Mesenteric fat pad (tissue), 1 donor: ENCODE measurements at regions not wholly inside any gene's neighbourhood (a gene's known extent, or its start where the extent isn't known, plus 50 kb on each side); places are given as distances from the start of the nearest gene placed in this dataset.
"Not testable (repeated sequence)": the region's sequence is repeated elsewhere in the genome, so short reads cannot be mapped to it uniquely, and the experiment has no call there.

Experiments used
- DNase-seq: peaks from one replicate; pipeline ENCODE4 v3.0.0-alpha.2; 2020; ENCODE audit warnings: low spot score
- donor health status: DM: yes; HTN: yes; CAD: no.

DNA sequence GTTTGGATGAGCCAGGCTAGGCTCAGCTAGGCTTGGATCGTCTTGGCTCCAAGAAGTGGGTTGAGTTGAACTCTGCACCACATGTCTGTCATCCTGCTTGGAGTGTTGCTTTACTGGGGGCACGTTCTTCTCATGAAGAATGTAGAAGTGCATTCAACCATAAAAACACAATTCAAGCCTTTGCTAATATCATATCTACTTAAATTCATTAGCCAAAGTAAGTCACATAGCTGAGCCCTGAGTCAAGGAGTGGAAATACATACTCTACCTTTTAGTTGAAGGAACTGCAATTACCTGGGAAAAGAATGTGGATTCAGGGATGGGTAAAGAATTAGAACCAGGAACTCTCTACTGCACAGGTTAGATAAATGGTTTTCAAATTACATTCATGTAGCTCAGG, 360.4 kb upstream of the KCNH7 start:
- no peak for DNase-seq

DNA sequence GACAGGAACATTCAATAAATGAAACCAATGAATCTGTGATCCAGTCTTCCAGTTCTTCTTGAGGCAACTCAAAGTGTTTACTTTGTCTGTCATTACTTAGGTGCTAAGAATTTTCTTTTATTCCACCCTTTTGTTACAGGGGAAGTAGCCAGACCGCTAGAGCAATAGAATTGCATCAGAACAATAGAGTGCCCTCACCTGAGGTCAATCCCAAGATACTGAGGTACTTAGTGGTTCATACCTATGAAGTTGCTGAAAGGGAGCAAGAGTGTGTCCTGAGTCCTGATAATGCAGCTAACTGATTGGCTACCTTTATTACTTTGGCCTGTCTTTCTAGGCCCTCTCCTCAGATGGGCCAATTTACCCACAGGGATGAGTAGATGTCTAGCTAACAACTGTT, 359.4 kb upstream of the KCNH7 start:
- no peak for DNase-seq

DNA sequence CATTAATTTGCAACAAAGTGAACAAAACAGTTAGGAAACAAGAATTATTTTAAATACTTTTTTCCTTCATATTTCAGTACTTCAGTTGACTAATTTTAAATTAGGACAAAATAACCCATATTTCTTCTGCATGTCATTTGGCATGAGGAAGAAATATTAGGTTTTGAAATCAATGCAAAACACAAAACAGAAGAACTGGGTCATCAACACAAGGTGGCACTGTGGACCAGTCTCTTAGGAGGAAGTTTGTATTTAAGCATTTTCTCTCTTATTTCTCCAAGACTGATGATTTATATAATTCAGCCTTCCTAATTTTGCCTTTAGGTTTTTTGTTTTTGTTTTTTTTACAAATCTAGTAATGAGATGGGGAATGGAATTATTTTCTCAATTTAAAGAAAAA, 352.8 kb upstream of the KCNH7 start:
- DNase-seq = no peak

DNA sequence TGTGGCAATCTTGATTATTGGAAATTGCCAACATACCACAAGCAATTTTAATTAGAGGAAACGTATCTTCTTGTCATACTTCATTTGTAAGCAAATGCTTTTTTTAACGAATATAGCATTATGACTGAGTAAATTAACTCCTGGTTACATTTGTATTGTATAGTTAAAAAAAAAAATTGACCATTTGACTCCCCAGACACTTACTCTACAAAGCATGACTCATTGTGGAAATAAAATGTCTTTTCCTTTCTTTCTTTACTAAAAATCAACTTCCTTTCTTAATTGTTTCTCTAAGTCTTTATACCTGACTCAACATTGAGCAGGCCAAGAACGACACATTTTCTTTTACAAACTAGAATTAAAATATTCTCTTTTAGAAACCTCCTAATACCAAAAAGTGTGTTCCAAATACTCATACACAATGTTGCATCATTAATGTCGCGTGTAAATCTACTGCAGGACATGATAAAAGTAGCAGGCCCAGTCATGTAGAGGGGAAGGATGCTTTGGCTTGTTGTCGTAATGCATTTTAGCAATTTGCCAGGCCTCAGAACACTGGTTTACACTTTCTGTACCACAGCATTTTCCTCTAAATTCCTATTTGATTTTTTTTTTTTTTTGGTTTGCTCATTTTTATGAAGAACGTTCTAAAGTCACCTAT, 349.6 kb upstream of the KCNH7 start:
- DNase-seq = no peak

DNA sequence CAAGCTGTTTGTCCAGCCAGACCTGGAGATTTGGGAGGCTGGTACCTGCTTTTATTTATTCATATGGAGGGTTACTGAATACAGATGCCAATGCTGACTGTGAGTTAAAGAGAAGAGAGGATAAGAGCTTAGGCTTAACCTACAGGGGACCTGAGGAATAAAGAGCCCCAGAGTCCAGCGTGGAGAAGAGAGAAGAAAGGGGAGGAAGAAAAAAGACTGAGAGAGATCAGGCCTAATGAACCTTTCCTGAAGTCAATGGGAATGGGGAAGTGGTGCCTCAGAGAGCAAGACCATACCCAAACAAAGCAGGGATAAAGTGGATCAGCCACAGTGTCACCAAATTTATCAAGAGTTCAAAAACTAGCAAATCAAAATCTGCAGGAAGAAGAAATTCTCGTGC, 348.6 kb upstream of the KCNH7 start:
- DNase-seq = no peak

DNA sequence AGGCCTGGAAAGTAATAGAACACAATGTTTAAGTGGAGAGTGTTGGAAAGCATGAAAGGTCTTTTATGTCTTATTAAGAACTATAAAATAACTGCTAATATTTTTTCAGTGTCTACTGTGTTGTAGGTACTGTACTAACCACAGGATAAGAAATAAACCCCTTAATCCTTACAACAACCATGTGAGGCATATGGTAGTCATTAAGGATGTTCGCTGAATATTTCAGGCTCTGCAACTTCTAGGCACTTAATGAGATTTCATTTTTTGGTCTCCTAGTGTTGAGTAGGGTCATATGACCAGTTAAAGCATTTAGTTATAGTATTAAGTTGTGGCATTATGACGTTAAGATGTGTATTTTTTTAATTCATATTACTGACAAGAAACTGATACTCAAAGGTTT, 346.6 kb upstream of the KCNH7 start:
- DNase-seq = no peak

DNA sequence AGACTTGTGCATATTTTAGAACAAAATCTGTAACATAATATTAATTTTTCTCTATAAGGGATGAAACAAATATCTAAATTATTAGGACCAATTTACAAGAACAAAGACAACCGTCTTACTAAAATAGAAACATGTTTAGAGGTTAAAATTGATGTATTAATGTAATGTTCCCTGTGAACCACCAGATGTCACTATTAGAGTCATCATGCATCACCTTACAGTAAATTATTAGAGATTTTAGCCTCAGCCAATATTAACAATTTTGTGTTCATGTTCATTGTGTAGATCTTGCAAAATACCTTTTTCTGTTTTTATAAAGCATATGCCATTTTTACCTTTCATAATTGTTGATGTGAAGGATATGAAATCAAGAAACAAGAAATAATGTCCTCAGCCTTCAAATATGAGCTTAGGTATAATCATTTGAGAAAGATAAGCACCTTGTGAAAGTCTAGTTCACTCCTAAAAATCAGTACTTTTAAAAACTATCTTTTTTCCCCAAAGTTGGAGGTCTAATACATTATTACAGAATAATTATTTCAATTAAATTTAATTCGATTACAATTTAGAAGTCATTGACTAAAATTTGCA, 344.3 kb upstream of the KCNH7 start:
- no peak for DNase-seq

DNA sequence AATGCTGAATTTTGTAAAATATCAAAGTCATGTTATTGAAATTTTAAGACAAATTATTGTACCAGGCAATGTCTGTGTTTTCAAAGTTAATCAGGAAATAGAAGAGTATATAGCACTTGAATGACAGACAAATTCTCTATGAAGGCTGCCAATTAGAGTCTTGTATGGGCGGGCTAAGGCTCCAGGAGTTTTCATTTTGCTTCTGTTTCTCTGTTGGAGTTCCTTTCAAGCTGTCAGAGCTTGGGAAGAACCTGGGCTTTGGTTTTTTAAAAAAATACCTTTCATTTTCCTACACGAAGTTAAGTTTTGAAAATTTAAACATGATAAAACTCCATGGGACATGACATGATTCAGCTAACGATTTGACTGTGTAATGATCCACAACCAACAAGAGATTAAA, 339.0 kb upstream of the KCNH7 start:
- no peak for DNase-seq

DNA sequence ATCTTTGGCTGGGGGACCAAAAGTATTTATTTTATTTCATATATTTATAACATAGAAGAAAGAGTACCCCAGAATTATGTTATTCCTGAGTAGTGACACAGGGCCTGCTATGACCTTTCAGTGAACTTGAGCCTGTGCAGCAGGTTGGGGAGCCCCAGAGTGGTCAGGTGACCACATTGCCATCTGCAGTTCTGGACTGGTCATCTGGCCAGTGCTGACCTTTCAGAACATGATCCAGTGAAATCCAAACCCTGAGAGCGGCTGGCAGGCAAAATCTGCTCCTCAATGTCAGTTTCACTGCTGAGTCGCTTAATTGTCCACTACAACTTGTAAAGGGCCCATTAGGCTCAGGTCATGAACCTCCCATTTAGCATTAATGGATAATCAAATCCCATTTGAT, 336.7 kb upstream of the KCNH7 start:
- DNase-seq = no peak

DNA sequence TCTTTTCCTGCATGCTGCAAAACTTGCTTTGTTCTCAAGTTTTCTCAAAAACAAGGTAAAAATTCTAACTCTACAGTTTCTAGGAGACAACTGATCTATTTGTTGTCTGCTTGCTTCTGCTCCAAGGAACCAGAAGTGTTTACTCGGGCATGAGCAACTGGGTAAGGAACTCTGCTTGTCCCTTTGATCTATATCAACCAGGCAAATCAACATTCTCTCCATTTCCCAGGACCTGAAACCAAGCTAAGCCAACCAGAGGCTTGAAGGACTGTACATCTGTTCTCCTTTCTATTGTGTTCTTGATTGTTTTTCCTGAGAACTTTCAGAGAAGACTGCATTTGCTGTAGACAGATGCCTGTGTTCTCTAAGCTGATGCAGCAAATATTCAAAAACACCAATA, 335.0 kb upstream of the KCNH7 start:
- DNase-seq = no peak

DNA sequence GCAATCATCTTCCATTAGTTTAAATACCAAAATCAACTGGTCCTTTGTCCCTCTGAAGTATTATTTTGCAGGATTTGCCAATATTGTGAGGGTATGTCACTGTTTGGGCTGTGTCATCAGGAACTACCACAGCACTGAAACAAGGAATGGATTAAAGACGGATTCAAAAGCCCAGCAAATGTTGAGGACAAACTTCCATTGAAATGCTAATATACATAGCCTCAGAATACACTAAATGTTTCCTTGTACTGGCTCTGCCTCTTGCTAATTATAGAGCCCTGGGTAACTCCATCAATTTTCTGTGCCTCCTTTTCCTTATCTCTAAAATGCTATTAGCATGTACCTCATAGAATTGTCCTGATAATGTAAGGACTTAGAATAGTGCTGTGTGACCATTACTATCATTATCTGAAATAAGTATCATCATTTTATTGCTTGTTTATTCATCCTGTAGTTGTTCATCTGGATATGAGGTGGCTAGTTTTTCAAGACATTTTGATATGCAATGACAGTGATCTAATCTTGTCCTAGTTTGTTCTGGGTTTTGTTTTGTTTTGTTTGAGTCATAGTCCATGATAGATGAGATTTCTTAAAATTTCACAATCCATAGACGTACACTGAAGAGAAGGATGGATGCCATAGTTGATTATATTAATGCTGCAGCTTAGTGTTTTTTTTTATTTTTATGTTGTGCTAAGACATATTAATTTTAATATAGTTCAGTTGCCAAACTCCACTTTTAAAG, 333.4 kb upstream of the KCNH7 start:
- DNase-seq = no peak

DNA sequence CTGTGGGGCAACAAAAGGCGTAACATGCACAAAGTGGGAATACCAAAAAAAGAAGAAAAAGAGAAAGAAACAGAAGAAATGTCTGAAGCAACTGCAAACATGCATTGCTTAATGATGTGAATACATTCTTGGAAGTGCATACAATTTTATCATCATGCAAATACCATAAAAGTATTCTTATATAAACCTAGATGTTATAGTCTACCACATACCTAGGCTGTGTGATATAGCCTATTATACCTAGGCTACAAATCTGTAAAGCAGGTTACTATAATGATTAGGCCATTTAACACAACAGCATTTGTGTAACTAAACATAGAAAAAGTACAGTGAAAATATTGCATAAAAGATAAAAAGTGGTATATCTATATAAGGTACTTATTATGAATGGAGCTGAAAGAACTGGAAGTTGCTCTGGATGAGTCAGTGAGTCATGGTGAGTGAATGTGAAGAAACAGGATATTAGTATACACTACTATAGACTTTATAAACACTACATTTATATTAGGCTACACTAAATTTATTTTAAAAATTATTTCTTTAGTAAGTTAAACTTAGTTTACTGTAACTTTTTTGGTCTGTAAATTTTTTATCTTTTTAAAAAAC, 319.4 kb upstream of the KCNH7 start:
- no peak for DNase-seq

DNA sequence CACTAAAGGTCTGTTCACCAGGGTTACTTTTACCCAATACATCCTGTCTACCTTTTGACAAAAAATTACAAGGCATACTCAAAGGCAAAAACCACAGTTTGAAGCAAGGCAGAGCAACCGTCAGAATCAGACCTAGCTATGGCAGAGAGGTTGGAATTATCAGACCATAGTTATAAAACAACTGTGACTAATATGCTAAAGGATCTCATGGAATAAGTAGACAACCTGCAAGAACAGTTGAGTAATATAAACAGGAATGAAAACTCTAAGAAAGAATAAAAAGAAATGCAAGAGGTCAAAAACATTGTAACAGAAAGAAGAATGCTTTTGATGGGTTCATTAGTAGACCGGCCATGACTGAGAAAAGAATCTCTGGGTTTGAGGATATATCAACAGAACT, 318.8 kb upstream of the KCNH7 start:
- DNase-seq = no peak

DNA sequence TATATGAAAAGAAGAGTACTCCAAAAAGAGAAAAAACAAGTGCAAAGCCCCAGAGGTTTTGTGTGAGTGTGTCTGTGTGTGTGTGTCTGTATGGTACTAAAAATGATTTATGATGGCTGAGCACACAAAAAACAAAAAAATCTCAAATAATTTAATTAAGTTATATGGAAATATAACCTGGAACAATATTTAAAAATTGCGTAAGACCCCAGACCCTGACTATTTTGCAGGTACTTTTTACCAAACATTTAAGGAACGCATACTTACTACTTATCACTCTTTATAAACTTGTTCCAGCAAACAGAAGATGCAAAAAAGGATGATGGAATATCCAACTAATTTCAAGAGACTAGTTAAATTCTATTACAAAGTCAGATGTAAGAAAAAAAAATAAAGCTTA, 317.4 kb upstream of the KCNH7 start:
- no peak for DNase-seq

DNA sequence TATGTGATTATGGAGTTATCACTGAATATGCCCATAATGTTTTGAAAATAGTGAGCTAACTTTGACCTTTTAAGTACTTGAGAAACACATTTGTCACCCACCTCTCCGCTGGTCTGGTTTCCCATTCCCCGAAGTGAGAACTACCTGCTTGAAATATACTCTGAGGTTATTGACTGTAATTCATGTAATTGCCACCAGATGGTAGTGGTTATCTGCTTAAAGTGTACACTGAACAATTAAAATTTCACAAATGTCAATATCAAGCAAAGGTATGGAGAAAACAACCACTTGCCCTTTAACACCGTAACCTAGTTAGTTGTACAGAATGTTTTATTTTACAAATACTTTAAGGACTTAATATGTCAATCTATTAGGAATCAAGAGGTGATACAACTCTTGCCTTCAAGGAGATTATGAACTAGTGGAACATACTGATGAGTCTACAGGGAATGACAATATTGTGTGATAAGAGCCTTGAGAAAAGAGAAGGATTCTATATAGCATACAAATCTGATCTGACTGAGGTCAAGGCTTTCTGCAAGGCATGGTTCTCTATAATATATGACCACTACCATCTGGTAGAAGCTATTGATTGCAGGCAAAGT, 316.8 kb upstream of the KCNH7 start:
- no peak for DNase-seq

DNA sequence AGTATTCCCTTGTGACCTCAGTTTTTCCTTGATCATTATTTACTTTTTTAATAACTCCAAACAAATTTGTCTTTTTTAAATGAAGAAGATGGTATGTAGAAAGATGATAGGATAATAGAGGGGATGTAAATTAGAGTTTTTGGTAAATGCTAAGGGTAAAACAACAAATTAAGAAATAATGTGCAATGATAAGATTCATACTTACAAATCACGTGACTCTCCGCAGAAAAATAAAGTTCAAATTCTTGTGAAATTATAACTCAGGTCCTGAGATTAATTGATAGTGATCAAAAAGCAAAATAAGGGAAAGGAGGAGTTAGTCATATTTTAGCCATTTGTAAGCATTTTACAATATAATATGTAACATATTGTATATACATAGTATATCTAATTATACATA, 304.1 kb upstream of the KCNH7 start:
- DNase-seq = no peak

DNA sequence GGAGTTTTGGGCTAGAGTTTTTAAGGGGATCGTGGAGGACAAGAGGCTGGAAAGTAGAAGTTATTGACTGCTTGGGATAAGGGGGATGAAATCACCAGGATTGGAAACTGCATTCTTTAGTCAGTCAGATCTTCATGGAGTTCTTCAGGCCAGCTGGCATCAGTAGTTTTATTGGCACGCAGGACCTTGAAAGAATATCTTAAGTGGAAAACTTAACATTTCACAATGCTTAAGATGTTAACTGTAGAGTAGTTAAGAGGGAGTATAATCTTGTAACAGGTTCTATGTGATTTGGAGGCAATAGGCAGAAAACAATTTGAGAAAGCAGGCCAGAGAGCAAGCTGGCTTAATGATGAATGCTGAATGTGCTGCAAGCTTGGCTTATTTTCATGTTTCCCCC, 300.4 kb upstream of the KCNH7 start:
- no peak for DNase-seq

DNA sequence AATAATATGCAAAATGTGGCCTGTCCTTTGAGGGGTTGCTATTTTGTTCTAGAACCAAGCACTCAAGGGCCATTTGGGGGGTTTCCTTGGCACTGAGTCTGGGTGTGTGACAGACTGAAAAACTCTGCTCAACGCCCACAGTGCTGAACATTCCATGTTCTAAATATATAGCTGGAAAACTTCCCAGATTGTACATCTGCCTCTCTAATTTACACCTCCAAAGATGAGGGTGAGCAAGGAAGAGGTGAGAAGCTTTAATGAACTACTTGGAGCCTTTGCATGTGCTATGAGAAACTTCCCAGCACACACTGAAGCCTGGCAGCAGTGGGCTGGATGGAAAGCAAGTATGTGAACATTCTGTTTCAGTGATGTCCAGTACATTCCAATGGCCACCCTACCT, 296.7 kb upstream of the KCNH7 start:
- no peak for DNase-seq

DNA sequence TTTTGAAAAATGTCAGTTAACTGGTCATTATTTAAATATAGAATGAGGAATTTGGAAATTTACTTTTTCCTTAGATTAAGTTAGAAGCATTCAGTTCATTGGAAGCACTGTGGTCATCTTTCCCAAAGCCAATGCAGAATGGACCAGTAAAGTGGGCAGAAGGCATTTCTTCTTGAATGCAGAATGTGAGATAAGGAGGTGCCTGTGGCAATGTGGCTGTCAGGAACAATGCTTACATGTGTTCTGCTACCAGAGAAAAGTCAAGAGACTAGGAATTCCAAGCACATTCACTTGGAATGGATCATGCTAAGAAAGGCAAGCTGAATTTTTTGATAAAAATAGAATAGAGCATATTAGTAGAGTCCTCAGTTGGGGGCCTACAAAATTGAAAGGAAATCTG, 295.0 kb upstream of the KCNH7 start:
- DNase-seq = no peak

DNA sequence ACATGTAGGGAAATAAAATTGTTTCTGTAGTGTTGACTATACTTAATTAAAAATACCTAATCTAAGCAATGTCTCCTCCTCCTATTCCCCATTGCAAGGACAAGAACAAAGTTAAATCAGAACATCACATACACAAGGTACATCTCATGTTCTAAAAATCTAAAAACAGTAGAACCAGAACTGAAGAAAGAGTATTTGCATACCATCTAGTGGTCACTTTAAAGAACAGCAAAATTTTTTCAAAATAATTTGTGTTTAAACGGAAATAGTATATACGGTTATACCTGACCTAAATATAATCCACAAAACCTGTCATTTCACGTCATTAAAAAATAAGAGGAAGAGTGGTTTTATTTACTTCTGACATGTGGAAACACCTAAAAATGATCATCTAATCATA, 294.3 kb upstream of the KCNH7 start:
- no peak for DNase-seq

DNA sequence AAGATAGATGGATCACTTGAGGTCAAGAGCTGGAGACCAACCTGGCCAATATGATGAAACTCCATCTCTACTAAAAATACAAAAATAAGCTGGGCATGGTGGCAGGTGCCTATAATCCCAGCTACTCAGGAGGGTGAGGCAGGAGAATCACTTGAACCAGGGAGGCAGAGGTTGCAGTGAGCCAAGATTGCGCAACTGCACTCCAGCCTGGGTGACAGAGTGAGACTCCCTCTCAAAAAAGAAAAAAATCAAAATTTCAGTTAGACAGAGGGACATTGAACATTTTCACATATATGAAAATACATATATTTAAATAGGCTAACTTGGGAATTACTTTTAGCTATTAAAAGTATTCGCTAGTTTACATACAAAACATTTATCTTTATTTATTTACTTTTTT, 293.6 kb upstream of the KCNH7 start:
- DNase-seq = not testable (repeated sequence)

DNA sequence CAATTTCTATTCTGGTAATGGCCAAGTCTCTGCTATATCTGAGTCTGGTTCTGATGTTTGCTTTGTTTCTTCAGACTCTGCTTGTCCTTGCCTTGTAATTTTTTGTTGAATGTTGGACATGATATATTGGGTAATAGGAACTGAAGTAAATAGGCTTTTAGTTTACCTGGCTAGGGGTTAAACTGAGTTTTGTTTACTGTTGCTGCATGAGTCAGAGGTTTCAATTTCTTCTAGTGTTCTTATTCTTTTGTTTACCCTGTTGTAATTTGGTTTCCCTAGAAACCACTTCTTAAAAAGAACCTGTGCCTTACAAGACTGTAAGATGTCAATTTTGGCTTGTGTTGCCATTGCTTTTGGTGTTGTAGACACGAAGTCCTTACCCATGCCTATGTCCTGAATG, 285.0 kb upstream of the KCNH7 start:
- no peak for DNase-seq
